GM18511 (cell line): ENCODE measurements at regions not wholly inside any gene's neighbourhood (a gene's known extent, or its start where the extent isn't known, plus 50 kb on each side); places are given as distances from the start of the nearest gene placed in this dataset.

Source experiments
- ATAC-seq: cut with Tn5 transposase; IDR thresholded peaks from one replicate; pipeline ENCODE4 v1.9.1; 2021; ENCODE audit warnings: mild to moderate bottlenecking, moderate library complexity; ENCODE audit not compliant: unreplicated experiment

DNA sequence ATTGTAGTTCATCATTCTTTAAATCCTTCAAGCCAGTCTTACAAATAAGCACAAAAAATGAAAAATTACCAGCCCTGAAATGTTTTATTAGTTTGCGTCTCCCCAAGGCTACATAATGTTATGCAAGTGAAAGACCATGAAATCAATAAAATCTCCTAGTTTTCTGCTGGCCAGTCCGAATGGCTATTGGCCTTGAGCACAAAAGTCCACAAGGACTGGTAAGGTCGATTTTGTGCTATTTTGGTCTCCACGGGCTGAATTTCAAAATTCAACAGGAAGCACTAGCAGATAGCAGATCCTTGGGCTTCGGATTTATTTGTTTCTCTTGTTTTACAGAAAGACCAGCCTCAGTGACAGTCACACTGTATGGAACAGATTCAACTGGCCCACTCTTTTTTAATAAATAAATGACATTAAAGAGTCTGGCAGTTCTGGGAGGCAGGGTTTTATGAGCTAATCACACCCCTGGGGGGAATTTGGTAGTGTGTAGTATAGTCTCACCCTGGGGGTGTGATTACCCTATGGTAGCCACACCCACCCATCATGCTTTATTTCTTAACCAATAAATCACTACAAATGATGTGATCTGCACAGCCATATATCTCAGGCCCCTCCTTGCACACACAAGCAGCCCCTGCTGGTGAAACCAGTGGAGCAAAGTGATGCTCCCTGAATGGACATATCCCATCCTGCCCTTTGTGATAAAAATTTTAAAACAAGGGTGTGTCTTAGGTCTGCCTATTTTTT is 51.1 kb upstream of the TMEM33 start:
- ATAC-seq: no peak

- peak; percentile 85 for ATAC-seq
Measured at GRCh38 chr4:41882625-41883347, 52.4 kb upstream of the TMEM33 start.

GRCh38 chr4:41881981-41882624 is 53.1 kb upstream of the TMEM33 start:
- no peak for ATAC-seq

DNA sequence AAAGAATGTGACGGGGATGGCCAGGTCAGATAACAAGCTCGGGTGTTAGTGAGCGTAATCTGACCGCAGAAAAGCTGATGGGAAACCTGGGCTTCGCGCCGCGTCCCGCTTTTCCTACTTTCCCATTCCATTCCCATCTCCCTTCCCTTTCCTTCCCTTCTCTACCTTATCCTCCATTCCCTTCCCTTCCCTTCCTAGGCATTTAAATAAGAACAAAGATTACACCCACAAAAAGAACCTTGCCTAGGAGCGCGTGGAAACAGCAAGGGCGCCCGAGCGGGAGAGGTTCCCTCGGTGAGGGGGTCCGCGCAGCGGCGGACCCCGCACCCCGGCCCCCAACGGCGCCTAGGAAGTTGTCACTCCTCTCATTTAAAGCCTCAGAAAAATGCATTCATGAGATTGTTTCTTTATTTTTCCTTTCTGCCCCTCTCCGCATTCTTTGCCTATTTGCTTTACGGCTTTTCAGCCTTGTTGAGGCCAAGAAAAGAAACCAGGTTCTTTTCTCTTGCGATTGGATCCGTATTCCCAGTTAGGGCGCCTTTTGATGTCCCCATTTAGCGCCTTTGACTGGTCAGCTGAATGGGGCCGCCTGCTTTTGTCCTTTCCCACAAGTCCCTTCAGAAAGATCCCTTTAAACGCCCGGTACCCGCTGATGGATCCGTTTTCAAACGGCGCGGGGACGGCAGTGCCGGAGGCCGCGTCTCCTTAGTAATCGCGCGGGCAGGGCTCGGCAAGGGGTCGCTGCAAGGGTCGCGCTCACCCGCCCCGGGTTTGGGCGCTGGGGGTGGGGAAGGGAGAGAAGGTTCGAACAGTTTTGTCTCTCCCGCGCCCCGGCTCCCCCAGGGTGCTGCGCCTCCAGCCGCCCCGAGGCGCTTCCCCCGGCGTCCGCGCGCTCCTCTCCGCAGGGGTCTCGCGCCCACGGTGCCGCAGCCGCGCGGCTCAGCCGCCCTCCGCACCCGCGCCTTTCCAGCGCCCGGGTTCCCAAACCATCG is 54.1 kb upstream of the TMEM33 start:
- no peak for ATAC-seq

DNA sequence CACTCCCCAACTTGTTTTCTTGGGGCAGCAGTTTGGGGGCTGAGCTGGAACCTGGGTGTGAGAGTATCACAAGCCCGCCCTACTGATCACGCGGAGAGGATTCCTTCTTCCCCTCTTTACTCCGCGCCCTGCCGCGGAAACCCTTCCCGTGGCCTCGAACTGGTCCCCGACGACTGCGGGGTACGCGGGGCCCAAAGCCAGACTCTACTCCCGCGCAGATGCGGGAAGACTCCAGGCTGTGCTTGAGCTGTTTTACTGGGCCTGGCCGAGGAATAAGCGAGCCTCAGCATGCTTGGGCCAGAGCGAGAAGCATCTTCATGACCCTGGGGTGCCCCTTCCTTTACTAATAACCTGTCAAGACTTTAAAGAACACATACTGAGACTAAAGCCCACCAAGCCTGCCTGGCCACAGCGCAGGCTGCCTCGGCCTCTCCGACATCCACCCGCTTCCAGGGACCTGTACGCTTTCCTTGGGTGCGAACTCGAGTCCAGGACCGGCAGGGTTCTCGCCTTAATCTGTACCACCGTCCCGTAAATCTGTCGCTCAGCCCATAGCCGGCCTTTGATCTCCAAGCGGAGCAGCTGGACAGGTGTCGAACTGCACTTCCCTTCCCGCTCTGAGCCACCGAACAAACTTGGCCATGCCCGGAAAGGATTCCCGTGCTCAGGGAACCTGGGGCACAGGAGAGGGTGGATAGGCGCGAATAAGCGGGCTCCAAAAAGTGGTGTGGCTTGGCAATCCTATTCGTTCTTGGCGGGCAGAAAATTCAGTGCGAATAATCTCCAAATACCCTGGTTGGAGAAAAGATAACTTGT is 55.0 kb upstream of the TMEM33 start:
- no peak for ATAC-seq

GRCh38 chr4:41879552-41879951 is 55.7 kb upstream of the TMEM33 start:
- ATAC-seq: no peak

DNA sequence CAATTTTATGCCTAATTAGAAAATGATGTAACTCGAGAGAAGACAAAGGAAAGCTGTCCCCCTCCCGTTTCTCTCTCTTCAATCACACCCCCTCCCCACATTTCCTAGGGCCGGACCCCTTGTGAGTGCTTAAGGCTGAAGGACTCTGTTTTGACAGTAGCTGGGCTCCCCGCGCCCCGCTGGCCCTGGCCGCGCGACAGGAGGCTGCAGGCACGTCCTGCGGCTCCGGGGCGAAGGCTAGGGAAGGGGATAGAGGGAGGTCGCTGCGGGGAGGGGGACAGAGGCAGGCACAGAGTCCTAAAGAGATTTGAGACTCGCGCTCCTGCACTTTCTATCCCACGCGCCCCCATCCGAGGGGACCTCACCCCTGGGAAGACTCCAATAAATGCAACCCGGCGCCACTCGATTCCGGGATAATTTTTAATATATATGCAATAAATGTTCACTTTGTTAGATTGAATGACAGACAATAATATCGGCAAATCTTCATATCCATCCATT is 56.2 kb upstream of the TMEM33 start:
- no peak for ATAC-seq

DNA sequence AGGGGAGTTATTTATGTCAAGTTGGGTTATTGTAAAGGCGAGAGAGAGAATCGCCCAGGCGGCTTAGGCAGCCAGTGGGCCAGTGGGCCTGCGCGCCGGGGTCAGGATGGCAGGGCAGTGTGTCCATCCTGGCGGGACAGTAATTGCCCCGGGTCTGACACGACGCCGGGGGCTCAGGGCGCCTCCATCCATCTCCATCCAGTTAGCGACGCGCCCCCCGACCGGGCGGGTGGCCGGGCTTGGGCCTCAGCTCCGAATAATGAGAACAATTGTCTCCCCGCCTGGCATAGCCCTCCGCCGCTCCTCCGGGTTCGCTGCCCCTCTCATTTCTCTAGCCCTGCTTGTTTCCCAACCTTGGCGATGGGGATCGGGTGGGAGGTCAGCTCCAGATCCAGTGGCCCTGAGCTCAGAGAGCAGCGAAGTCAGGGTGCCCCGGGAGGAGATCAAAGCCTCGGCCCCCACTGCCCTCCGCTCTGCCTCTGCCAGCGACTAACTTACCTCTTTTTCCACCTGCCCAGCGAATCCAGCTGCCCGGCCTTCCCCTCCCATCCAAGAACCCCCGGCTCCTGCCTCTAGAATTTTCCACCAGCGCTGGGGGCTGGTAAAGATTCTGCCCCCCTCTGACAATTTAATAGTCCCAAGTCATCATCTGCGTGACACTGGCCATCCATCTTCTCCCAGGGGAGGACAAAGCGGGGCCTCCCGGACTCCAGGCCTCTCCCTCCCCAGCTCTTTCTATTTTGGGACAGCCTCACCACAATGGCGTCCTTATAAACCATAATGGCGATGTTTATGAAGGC is 56.9 kb upstream of the TMEM33 start:
- ATAC-seq: no peak

- no peak for ATAC-seq
Measured at GRCh38 chr4:41877020-41877796, 58.0 kb upstream of the TMEM33 start.

- ATAC-seq: no peak
Measured at GRCh38 chr4:41874873-41875272, 60.4 kb upstream of the TMEM33 start.

DNA sequence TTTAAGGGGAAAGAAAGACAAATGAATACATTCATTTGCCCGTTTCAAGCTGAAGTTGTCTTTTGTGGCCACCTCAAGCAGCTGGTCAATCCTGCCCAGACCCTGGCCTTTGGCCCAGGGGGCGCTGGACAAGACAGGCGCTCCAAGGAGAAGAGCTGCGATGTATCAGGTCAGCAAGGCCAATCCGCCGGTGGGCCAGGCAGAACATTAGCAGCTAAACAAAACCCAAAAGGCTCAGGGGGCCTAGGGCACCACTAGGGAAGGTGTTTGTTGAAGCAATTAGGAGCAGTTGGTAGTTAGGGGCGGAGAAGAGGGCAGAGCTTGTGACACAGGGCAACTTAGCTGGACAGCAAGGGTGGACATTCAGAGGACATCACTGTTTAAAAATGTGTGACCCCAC is 60.8 kb upstream of the TMEM33 start:
- ATAC-seq: no peak

- ATAC-seq: no peak
Measured at GRCh38 chr4:41873380-41874295, 61.6 kb upstream of the TMEM33 start.

DNA sequence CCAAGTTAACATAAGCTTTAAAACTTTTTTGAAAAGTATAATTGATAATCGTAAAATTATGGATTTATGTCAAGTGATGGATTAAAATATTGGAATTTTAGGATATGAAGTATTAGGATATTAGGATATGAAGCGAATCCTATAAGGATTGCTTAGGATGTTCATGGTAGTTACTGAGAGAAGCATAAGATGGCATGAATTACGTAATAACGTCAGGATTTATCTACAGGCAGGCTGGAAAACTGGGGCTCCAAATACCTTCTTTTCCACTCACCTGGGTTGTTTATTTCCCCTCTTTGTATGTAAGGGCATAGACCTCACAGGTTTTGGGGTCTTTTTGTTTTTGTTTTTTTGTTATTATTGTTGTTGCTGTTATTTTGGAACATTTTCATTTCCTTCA is 65.2 kb upstream of the TMEM33 start:
- ATAC-seq: no peak

GRCh38 chr4:41866799-41867677 is 68.2 kb upstream of the TMEM33 start:
- ATAC-seq: no peak

DNA sequence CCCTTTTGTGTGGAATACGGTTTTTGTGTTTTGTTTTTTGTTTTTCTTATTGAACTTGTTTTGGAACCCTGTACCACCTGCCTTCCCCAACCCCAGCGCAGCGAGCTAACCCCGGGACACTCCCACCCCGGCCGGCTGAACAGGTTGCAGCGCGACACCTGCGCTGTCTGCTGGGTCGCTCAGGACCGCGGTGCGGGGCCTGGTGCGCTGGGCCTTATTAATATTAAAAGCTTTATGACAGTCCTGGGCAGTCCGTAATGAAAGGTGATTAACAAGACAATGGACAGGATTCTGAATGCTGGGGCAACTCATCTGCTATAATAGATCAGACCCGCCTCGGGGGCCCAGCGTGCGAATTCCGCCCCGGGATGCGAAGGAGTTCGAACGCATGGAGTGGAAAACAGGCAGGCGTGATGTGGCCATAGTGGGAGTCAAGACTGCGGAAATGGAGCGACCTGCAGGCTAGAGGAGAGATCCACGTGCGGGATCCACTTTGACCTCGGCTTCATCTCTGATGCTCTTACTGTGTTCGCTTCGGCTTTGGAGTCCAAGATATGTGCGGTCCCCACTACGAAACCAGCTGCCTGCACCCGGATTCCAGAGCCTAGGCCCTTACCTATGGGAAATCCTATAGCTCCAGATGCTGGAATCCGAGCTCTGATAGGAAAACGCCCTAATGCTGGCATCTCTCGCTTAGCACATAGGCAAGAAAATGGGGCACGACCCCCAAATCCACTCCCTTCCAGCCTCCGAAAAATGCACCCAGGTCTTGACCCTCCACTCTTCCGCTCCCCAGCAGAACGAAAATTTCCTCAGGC is 69.0 kb upstream of the TMEM33 start:
- ATAC-seq: no peak
